ENCODE measurements at regions not wholly inside any gene's neighbourhood (a gene's known extent, or its start where the extent isn't known, plus 50 kb on each side); places are given as distances from the start of the nearest gene placed in this dataset.

DNA sequence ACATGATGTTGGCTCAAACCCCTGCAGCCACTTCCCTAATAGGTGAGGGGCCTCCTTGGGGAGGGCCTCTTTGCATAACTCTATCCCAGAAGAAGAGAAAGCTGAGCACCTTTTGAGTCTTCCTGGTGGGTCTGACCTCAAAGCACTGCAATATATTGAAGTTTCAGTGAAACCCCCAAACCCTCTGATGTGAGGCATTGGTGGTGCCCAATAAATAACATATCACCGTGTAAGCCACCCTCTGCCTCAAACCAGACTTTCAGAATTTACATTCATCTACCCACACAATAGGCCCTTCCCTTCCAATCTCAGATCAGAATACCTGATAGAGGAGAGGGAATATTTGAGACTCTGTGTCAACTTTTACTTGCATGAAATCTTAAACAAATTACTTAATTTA, 142.8 kb upstream of the STK17B start:
- DNase-seq (ENCODE audit: extremely low read depth, low read depth), result no peak

DNA sequence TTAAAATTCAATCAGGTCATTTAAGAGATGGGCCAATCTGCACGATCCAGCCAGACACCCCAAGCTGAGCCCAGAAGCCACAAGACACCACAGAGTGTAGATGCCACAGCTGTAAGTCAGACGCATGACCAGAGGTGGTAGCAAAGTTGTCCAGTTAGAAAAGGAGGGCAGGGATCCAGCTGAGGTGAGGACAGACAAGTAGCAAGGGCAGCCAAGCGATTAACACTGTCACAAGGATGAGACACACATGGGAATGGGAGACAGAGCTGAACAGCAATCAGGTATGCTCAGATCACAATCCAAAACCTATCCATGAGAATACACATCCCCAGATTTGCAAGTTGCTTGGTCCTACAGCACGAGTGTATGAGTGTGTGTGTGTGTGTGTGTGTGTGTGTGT, 143.4 kb upstream of the STK17B start:
- no peak for DNase-seq (ENCODE audit: extremely low read depth, low read depth)

DNA sequence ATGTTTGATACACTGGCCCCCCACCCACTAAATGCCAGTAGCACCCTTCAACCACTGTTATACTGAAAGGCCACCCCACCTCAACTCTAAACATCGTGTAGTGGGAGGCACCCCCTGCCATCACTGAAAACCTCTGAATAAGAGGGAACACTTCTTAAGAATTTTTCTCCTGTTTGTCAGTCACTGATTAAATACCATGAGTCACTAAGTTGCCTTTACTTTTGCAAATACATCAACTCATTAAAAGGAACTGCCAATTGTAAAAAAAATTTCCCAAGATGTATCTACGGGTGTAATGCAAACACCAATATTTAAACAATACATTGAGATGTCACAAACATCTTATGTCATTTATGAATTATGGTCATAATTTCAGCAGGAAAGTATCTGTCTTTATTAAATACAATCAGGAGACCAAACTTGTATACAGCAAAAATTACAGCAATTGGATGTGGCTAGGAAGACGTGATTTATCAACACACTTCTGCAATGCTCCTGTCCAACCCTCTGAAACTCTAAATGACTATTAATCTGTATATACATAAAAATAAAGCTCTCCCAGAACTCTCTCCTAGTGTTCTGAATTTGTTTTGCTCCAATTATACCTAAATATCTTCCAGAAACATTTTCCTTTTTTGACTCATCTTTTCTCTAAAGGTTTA, 144.1 kb upstream of the STK17B start:
- no peak for DNase-seq (ENCODE audit: extremely low read depth, low read depth)

DNA sequence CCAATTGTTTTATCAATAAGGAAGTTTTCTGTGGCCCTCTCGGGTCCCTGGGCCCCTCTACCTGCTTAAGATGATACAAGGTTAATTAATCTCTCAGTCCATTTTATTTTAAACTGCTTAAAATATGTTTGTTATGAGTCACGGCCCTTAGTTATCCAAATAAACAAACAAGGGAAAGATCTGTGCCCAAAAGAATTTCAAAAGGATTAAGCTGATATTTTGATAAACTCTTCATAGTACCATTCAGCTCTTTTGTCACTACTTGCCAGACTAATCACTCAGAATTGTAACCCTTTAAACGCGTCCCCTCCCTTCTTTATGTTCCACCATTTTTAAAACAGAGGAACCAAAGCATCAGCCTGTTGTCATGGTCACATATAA, 144.7 kb upstream of the STK17B start:
- DNase-seq (ENCODE audit: extremely low read depth, low read depth), result no peak

DNA sequence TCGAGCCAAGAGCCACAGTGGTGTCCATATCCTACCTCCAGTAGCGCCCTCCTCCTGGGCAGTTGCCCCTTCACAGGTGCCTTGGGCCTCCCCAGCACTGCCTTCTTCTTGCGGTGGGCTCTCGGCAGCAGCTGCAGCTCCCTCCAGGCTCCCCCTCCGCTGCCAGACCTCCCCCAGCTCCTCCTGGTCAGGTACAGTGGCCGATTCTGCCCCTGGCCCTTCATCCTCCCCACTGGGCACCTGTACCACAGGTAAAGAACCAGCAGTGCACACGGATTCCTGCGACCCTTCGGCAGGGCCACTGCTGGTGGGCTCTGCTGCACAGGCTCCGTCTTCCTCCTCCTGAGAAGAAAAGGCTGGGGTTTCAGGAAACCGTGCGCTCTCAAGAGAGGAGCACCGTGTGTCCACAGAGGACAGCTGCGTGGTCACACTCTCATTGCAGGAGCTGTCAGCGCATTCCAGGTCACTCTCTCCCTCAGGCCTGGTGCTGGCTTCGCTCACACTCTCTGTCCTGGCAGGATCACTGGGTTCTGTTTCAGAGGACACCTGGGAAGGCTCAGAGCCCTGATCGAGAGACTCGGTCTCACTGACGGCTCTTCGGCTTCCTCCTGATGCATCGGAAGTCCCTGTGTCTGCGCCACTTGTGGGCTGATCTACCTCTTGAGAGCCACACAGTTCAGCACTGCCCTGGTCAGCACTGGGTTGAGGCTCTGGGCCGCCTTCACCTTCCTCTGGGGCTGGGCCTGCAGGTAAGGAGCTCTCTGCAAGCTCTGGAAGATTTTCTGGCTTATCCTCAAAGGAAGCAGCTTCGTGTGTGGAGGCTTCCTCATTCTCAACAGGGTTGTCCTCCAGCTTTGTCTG, 147.4 kb upstream of the STK17B start:
- DNase-seq (ENCODE audit: extremely low read depth, low read depth), result no peak

DNA sequence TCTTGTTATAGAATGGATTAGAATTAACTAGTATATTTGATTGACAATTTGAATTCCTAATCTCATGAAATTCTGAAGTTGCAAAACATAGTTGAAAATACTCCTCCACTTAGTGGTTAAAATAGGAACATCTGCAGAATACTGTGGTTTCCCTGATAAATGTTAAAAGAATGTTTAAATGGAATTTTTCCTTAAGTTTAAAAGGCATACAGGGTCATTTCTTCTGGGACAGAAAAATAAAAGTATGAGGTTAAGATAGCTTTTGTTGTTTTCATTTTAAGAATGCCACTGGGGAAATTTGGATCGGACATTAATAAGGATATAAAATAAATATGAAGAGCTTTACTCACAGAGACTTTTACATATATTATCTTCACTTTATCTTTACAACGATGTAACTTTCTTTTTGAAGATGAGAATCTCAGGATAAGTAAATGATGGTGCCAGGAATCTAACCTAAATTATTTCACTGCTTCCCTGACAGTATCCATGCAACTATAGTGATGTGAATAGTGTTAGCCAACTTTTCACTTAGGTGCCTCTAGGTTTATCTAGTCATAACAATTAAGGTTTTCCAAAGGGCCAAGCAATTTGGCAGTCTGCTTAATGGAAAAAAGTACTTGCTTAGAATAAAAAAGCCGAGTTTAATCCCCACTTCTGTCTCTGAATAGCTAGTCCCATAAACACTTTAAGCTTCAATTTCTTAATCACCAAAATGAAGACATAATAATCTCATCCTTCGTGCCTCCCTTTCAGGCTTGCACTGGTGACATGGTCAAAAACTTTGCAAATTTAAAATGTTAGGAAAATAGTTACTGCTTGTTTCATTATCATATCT, 151.8 kb upstream of the STK17B start:
- no peak for DNase-seq (ENCODE audit: extremely low read depth, low read depth)

DNA sequence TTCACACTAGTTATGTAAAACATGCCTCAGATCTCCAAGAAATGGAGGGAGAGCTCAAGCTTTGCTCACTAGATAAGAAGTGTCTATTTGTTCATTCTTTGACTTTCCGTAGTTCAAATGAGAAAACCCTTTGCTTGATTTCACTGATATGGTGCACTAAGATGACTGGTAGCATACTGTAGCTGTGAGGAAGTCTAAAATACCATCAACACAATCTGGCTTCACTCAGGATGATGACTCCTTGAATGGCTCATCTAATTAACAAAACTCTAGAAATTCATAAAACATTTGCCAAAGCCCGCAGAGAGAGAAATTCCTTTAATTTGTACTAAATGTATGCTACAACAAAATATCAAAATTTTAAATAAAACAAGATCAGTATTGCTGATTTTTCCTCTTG, 152.8 kb upstream of the STK17B start:
- no peak for DNase-seq (ENCODE audit: extremely low read depth, low read depth)

DNA sequence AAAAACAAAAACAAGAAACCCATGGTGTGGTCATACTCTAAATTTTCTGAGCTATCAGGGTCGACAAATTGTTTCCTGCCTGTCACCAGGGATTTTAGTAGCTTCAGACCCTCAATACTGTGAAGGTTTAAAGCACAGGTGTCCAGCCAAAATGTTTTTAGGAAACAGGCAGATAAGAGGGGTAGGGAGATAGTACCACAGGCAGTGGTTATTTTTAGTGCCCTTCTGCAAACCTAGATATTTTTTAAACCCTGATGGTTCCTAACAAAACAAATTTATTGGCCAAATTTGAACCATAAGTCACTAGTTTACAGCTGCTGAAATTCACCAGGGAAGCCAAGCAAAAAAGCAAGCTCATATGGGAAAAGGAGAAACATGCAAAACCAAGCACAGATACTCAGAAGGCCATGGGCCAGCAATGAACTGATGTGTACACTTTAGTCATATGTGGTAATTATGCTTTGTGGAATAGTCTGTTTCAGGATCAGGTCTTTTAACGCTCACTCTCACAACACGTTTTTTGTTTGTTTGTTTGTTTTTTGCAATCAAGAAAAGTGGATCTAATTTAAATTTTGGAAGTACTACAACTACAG, 156.8 kb upstream of the STK17B start:
- no peak for DNase-seq (ENCODE audit: extremely low read depth, low read depth)

DNA sequence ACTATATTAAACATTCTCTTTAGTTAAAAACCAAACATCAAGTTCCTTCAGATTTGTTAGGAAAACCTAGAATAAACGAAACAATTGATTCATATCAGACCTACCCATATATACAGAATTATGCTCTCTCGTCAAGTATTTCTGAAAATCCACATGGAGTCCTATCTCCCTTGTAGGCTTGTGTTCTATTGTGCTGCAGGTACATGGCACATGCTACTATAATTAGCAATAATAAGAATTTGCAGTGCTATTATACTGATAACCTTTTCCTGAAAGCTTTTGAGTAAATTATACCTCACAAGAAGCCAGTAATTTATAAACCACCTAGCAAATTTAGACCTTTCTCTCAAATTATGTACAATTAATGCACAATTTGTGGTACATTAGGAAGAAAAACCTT, 158.6 kb upstream of the STK17B start:
- DNase-seq (ENCODE audit: extremely low read depth, low read depth), result no peak

DNA sequence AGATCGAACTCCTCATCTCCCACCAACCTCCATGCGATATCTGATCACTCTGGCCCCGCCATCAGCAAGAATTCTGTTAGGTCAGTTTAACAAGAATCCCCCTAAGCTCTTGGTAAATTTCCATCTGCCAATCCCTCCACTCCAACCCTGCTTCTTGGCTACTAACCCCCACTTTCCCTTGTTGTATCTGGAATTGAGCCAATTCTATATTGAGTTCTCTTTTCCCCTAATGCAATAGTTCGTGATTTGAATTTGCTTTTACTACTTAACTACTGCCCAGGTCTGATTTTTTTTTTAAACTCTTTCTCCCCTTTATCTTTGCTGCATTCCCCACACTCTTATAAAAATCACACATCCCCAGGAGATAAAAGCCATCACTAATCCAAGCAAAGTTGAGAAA, 159.3 kb upstream of the STK17B start:
- DNase-seq (ENCODE audit: extremely low read depth, low read depth), result no peak

DNA sequence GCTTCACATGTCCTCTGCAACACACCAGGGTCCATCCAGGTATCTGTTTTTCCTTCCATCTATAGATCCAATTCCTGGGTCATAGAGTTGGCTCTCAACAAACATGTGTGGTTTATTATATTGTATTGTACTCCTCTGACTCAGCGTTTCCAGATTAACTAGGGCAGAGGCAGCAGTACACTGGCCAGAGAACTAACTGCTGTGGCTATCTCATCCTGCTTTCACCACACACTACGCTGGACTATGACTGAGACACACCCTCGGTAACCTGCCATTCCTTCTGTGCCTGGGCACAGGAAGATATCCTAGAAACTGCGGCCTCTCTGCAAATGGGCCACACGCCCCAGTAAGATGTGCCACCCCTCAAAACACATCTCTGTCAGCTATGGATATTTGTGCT, 159.8 kb upstream of the STK17B start:
- DNase-seq (ENCODE audit: extremely low read depth, low read depth), result peak; percentile 2

DNA sequence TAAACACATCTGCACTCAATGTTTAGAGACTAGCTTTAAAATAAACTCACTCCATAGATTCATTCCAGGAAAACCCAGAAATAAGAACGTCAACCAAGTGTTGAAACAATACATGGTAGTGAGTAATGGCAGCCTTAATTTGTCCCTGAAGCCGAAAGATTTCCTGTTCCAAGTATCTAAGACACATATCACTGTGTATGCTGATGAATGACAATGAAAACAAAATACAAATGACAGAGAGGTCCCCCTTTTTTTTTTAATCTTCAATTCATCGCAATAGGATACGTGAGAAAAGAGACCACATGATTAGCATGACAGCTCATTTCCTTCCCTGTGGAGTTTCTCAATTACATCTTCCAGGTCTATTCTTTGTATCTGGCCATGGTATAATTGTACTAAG, 160.5 kb upstream of the STK17B start:
- no peak for DNase-seq (ENCODE audit: extremely low read depth, low read depth)

DNA sequence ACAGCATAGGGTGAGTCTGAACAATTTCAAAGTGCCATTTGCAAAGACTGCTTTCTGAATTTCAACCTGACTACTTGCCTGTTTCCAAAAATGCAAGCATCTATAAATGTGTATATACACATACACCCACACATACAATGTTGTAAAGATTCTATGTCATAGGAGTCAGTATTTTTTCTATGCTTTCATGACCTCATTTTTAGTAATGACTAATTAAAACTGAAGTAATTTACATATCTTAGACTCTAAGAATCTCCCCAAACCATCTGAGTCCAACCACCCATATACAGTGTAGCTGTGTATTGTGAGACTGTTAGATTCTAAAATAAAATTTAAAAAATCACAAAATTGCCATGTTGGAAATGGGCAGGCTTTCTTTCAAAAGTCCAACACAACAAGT, 162.0 kb upstream of the STK17B start:
- no peak for DNase-seq (ENCODE audit: extremely low read depth, low read depth)

DNA sequence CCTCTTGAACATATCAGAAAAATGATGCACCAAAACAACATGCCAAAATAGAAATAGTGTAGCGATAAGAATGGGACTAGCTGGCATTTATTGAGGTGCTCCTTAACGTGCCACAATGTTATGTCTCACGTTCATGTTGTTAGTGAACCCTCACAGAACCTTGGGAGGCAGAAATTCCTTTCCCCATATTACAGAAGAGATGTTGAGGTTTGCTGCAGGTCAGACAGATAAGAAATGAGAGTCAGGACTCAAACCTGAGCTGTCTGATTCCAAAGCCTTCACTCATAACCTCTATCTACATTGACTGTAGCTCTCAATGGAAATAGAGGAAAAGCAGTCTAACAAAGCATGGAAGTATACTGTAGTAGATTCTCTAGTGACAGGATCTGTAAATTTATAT, 163.3 kb upstream of the STK17B start:
- no peak for DNase-seq (ENCODE audit: extremely low read depth, low read depth)

DNA sequence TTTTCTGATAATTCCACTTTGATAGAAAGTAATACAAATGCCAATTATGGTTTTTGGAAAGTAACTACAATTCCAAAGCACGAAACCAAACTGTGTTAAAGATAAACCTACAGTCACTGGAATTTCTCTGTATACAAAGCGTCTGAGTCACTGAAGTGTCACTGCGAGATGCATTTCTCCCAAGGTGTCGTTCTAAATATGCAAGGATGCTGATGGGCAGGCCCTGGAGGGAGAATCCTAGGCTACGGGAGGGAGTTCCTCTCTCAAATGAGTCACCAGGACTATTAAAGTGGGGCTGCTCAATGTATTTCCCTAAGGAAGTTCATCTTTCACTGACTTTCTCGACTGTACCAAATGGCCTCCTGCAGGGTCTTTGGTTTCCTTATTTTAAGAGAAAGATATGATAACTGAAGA, 163.8 kb upstream of the STK17B start:
- no peak for DNase-seq (ENCODE audit: extremely low read depth, low read depth)

DNA sequence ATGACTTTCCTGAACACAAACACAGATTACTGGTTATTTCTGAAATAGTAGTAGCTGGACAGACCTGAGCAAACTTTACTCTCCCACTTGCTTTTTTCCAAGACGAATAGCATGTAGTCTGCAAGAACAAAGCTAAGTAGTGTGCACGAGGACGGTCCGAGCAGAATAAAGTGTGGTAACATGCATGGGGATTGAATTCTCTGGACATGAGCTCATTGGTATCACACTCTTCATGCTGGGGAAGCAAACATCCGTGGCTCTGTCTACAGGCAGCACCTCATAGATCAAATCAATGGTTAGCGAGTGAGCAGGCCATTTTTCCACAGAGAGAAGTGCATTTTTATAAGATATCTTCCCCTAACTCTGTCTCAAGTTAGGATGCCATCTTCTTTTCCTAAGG, 164.8 kb upstream of the STK17B start:
- DNase-seq (ENCODE audit: extremely low read depth, low read depth), result no peak

DNA sequence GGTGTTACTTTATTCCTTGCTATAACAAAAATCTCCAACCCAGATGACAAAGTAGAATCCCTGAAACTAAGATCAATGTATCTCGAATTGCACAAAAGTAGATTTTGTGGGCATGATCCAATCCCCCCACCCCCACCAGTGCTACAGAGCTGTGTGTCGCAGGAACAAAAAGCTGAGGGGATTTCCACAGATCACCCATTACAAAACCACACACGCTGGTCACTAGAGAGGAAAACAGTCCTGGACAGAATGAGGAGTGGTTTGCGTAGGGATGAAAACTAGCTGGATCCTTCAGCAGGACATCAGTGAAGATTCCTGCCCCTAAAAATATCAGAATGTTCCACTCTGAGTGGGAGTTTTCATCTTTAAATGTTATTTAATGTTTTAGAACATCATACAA, 165.3 kb upstream of the STK17B start:
- no peak for DNase-seq (ENCODE audit: extremely low read depth, low read depth)

DNA sequence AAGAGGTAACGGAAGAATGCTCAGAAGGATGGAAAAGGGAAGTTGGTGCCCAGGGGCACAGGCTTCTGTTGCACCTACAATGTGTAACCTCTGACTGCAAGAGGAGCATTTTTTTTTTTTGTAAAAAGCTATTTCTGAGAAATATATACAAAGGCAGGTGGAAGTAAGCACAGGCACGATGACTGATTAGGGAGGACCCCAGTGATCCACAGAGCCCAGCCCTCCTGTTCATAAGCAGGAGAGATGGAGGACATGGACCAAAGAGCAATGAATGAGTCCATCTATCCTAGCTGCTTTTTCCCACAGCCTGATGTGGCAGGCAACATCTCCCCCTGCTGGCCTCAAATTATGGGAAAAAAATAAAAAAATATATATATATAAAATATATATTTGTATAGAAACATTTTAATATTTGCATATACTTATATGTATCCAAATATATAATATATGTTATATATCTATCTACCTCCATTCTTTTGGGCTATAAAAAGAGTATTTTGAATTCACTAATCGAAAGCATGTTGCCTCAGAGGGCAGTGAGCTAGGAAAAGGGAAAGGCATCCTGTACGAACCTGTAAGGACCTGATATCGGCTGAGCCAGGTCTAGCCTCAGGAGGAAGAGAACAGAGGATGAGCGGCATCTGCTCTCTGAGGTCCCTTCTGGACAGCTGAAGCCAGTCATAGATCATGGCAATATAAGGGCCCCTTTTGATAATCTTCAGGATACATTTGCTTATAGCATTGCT, 166.0 kb upstream of the STK17B start:
- peak; percentile 24 for DNase-seq (ENCODE audit: extremely low read depth, low read depth)

DNA sequence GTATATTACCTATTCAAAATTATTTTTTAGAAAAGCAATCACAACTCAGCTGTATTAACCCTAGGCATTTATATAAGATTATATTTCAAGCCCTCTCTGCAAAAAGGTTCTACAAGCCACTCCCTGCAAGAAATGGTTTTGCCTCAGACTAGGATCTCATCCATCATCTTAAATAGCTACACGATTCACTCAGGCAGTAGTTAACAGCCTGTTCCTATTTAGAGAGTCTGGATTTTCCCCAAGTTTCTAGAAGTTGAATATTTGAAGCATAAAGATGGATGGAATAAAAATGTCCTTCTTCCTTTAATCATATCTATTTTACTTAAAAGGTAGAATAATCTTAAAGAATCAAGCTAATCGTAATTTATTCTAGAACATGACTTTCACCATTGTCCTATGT, 167.1 kb upstream of the STK17B start:
- DNase-seq (ENCODE audit: extremely low read depth, low read depth), result no peak

DNA sequence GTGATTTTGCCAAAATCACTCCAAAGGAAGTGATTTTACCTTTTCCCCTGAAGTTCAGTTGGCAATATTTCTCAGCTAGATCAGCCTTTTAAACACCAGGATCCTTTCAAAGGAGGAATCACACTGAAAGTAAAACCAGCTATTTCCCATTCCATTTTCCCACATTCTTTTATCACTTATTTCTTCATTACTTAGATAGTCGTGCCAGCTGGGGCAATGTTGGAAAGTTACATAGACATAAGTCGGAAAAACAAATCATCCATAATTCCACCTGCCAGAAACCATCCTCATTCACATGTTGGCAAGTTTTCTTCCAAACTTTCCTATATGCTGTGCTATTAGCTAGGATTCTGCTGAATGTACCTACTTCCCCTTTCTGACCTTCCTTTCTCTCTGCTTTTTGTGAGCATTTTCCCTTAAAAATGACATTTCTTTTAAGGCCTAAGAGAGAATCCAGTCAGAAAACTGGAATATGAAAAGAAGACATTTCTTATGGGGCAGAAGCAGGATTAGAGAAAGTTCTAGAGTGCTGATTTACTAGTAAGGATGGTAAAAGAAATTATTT, 170.0 kb upstream of the STK17B start:
- no peak for DNase-seq (ENCODE audit: extremely low read depth, low read depth)
